ENCODE measurements at regions not wholly inside any gene's neighbourhood (a gene's known extent, or its start where the extent isn't known, plus 50 kb on each side); places are given as distances from the start of the nearest gene placed in this dataset.
"Not testable (repeated sequence)": the region's sequence is repeated elsewhere in the genome, so short reads cannot be mapped to it uniquely, and the experiment has no call there.

DNA sequence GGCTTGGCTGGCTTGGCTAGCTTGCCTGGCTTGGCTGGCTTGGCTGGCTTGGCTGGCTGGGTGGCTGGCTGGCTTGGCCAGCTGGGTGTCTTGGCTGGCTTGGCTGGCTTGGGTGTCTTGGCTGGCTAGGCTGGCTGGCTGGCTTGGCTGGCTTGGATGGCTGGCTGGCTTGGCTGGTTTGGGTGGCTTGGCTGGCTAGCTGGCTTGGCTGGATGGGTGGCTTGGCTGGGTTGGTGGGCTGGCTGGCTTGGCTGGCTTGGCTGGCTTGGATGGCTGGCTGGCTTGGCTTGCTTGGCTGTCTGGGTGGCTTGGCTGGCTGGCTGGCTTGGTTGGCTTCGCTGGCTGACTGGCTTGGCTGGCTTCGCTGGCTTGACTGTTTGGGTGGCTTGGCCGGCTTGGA lies 242.3 kb upstream of the POTEB2 start:
- TF ChIP-seq, protein P1, sequence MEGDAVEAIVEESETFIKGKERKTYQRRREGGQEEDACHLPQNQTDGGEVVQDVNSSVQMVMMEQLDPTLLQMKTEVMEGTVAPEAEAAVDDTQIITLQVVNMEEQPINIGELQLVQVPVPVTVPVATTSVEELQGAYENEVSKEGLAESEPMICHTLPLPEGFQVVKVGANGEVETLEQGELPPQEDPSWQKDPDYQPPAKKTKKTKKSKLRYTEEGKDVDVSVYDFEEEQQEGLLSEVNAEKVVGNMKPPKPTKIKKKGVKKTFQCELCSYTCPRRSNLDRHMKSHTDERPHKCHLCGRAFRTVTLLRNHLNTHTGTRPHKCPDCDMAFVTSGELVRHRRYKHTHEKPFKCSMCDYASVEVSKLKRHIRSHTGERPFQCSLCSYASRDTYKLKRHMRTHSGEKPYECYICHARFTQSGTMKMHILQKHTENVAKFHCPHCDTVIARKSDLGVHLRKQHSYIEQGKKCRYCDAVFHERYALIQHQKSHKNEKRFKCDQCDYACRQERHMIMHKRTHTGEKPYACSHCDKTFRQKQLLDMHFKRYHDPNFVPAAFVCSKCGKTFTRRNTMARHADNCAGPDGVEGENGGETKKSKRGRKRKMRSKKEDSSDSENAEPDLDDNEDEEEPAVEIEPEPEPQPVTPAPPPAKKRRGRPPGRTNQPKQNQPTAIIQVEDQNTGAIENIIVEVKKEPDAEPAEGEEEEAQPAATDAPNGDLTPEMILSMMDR (IDR thresholded peaks at IDR 0.05), result not testable (repeated sequence)
- TF ChIP-seq POLR2A (IDR thresholded peaks at IDR 0.05), result not testable (repeated sequence)
